ENCODE measurements at regions not wholly inside any gene's neighbourhood (a gene's known extent, or its start where the extent isn't known, plus 50 kb on each side); places are given as distances from the start of the nearest gene placed in this dataset.

DNA sequence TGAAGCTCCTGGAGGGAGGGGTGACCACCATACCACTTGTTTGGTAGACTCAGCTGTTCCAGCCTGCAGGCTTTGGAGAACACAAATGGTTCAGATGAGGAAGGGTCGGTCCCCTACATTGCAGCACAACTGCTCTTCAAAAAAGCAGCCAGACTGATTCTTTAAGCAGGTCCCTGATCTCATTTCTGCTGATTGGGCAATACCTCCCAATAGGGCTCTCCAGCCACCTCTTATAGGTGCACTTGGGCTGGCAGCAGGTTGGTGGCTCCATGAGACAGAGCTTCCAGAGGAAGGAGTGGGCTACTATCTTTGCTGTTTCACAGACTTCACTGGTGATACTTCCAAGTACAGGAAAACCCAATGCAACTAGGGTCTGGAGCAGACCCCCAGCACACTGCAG lies 65.9 kb upstream of the PEX5L start:
- ATAC-seq (no peak), DNase-seq (no peak)
- intact Hi-C loops (cut with DNase I), result no loop called here
- 73 to 83% (median 80%) methylated on average over 1 of the region's 1 CpG for WGBS, 4 donors
- H3K27me3 ChIP-seq, result no peaks in the 10 kb centered on the region
- no peak overlapping the region for H3K27ac ChIP-seq
- no peaks in the 10 kb centered on the region for H3K4me1 ChIP-seq
- H3K4me3 ChIP-seq, result no peak overlapping the region
- peaks cover 0 to 4% (median 0%) of the 10 kb centered on the region in 12 donors for H3K9me3 ChIP-seq
- TF ChIP-seq POLR2A (IDR thresholded peaks at IDR 0.05), result no peak
- TF ChIP-seq, protein P1, sequence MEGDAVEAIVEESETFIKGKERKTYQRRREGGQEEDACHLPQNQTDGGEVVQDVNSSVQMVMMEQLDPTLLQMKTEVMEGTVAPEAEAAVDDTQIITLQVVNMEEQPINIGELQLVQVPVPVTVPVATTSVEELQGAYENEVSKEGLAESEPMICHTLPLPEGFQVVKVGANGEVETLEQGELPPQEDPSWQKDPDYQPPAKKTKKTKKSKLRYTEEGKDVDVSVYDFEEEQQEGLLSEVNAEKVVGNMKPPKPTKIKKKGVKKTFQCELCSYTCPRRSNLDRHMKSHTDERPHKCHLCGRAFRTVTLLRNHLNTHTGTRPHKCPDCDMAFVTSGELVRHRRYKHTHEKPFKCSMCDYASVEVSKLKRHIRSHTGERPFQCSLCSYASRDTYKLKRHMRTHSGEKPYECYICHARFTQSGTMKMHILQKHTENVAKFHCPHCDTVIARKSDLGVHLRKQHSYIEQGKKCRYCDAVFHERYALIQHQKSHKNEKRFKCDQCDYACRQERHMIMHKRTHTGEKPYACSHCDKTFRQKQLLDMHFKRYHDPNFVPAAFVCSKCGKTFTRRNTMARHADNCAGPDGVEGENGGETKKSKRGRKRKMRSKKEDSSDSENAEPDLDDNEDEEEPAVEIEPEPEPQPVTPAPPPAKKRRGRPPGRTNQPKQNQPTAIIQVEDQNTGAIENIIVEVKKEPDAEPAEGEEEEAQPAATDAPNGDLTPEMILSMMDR (IDR thresholded peaks at IDR 0.05), result no peak
- H3K36me3 ChIP-seq, result no peaks in the 10 kb centered on the region

DNA sequence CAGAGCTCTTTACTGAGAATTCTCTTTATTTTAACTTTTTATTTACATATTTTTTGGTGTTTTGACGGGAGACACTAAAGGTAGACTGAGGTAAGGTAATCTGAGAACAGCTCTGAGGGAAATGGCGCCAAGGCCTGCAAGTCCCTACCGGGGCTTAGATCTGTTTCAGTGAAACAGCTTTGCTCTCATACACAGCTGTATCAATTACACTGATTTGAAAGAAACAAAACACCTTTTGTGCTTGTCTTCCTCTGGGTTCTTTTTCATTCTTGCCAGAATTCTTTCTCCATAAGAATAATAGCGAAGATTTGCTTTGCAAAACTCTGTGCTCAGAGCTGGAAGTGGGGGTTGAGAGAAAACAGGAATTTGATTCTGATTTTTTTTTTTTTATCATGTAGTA lies 79.5 kb upstream of the PEX5L start:
- no peak overlapping the region for H3K4me3 ChIP-seq

DNA sequence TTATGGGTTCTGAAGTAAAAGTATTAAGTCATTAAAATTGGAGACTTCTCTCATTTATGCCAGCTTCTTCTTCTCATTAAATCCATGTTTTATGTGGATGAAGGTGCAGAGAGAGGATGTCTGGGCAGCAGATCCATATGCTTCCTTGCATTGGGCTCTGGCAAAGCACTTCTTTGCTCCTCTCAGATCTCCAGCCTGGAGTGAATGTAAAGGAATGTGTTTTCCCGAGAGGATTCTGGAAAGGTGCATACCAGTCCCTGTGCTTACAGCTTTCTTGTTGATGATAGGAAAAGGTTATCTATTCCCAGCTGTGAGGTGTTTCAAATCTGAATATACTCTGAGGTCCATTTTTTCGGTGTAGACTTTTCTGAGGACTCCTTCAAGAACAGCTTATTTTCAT lies 79.9 kb upstream of the PEX5L start:
- Histone ChIP-seq H3K4me1 (no peaks in the 10 kb centered on the region), H3K27me3 (no peaks in the 10 kb centered on the region), H3K9me3 (no peaks in the 10 kb centered on the region), H3K36me3 (no peaks in the 10 kb centered on the region), H3K27ac (no peak overlapping the region), H3K4me3 (no peak overlapping the region)
- 29 to 40% (median 34%) methylated on average over 2 of the region's 2 CpGs for WGBS, 4 donors
- intact Hi-C loops (cut with DNase I), result no loop called here
- DNase-seq, result no peak
- TF ChIP-seq, protein P1 (IDR thresholded peaks at IDR 0.05), result no peak
- no peak for TF ChIP-seq POLR2A (IDR thresholded peaks at IDR 0.05)
- ATAC-seq, result no peak

More for the DNA sequence above, 79.5 kb upstream of the PEX5L start:
- TF ChIP-seq, protein P1 (IDR thresholded peaks at IDR 0.05), result no peak
- ATAC-seq, result no peak
- Histone ChIP-seq H3K36me3 (no peaks in the 10 kb centered on the region), H3K27ac (no peak overlapping the region), H3K4me1 (no peaks in the 10 kb centered on the region), H3K27me3 (no peaks in the 10 kb centered on the region), H3K9me3 (no peaks in the 10 kb centered on the region)
- no peak for DNase-seq
- intact Hi-C loops (cut with DNase I), result no loop called here
- 49 to 60% (median 53%) methylated on average over 4 of the region's 4 CpGs for WGBS, 4 donors

DNA sequence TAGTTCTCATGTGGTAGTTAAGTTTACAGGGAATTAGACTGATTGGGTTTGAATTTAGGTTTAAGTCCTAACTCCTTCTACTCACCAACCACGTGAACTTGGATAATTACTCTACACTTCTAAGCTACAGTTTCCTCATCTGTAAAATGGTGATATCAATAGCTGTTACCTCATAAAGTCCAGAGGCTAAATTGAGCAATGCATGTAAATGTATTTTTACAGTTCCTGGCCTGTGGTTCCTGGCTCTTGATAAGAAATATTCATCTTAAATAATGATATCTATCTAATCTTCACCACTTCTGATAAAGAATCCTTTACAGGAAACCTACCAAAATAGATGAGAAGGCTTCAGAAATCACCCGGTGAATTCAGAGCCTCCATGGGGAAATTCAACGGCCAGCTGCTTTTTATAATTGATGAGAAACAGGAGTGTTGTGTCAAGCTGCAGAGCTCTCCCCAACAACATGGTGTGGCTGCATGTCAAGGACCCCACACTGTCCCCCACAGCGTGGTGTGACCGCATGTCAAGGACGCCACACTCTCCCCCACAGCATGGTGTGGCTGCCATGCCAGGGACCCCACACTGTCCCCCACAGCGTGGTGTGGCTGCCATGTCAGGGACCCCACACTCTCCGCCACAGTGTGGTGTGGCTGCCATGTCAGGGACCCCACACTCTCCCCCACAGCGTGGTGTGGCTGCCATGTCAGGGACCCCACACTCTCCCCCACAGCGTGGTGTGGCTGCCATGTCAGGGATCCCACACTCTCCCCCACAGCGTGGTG lies 80.8 kb upstream of the PEX5L start:
- ATAC-seq, result no peak
- intact Hi-C loops (cut with DNase I), result no loop called here
- TF ChIP-seq, protein P1 (IDR thresholded peaks at IDR 0.05), result no peak
- TF ChIP-seq POLR2A (IDR thresholded peaks at IDR 0.05), result no peak
- WGBS, 4 donors, result 61 to 78% (median 71%) methylated on average over 6 to 11 of the region's 11 CpGs
- Histone ChIP-seq H3K27ac (no peak overlapping the region), H3K4me3 (no peak overlapping the region), H3K36me3 (no peaks in the 10 kb centered on the region), H3K27me3 (no peaks in the 10 kb centered on the region), H3K9me3 (no peaks in the 10 kb centered on the region), H3K4me1 (no peaks in the 10 kb centered on the region)
- DNase-seq, result no peak
